GM12864 (cell line): ENCODE measurements at regions not wholly inside any gene's neighbourhood (a gene's known extent, or its start where the extent isn't known, plus 50 kb on each side); places are given as distances from the start of the nearest gene placed in this dataset.
A peak's percentile ranks its signal among the peaks of the same experiment; 100 is the strongest.

Experiments
- DNase-seq: peaks from one replicate; pipeline ENCODE4 v3.0.0-alpha.2; 2011; ENCODE audit warnings: low read depth
- H3K4me3 ChIP-seq: 2 replicates; pipeline ENCODE4 v1.5.1; 2011; ENCODE audit warnings: mild to moderate bottlenecking, low read depth, low read length, control low read depth
- CTCF ChIP-seq: IDR thresholded peaks from 2 replicates; pipeline ENCODE4 v1.5.1; 2011; ENCODE audit warnings: low read depth, mild to moderate bottlenecking, moderate library complexity, low read length, control low read depth, inconsistent platforms; ENCODE audit errors: missing control alignments

GRCh38 chr4:17310269-17310652 is 201.6 kb downstream of the QDPR start:
- no peak overlapping the region for H3K4me3 ChIP-seq
- DNase-seq, result peak; percentile 57
- TF ChIP-seq CTCF, result no peak

- no peak for DNase-seq
- no peak overlapping the region for H3K4me3 ChIP-seq
- no peak for TF ChIP-seq CTCF
Observed at GRCh38 chr4:17309567-17310268, 202.2 kb downstream of the QDPR start.

GRCh38 chr4:17301869-17302268 is 210.0 kb downstream of the QDPR start:
- TF ChIP-seq CTCF, result no peak
- DNase-seq, result no peak
- no peak overlapping the region for H3K4me3 ChIP-seq

GRCh38 chr4:17301266-17301665 is 210.6 kb downstream of the QDPR start:
- no peak overlapping the region for H3K4me3 ChIP-seq

GRCh38 chr4:17296921-17297890 is 214.7 kb downstream of the QDPR start:
- no peak for TF ChIP-seq CTCF
- no peak overlapping the region for H3K4me3 ChIP-seq
- no peak for DNase-seq

More at GRCh38 chr4:17301266-17301665, 210.6 kb downstream of the QDPR start:
- DNase-seq, result no peak
- no peak for TF ChIP-seq CTCF

- no peak for DNase-seq
Observed at GRCh38 chr4:17293901-17294300, 218.0 kb downstream of the QDPR start.

More at GRCh38 chr4:17293901-17294300, 218.0 kb downstream of the QDPR start:
- no peak for TF ChIP-seq CTCF
- H3K4me3 ChIP-seq, result no peak overlapping the region
